HG02798 (cell line): ENCODE measurements at regions not wholly inside any gene's neighbourhood (a gene's known extent, or its start where the extent isn't known, plus 50 kb on each side); places are given as distances from the start of the nearest gene placed in this dataset.

ENCODE experiments used
- ATAC-seq: cut with Tn5 transposase; IDR thresholded peaks from one replicate; pipeline ENCODE4 v1.9.1; 2021; ENCODE audit warnings: mild to moderate bottlenecking; ENCODE audit not compliant: unreplicated experiment, poor library complexity

DNA sequence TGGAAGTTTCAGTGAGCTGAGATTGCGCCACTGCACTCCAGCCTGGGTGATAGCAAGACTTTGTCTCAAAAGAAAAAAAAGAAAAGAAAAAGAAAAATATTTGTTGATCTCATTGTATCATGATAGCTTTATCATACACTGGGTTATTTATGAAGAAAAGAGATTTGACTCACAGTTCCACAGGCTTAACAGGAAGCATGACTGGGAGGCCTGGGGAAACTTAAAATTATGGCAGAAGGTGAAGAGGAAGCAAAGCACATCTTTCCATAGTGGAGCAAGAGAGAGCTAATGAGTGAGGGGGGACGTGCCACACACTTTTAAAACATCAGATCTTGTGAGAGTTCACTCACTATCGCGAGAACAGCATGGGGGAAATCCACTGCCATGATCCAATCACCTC, 72.7 kb upstream of the FUT8 start:
- ATAC-seq = no peak

DNA sequence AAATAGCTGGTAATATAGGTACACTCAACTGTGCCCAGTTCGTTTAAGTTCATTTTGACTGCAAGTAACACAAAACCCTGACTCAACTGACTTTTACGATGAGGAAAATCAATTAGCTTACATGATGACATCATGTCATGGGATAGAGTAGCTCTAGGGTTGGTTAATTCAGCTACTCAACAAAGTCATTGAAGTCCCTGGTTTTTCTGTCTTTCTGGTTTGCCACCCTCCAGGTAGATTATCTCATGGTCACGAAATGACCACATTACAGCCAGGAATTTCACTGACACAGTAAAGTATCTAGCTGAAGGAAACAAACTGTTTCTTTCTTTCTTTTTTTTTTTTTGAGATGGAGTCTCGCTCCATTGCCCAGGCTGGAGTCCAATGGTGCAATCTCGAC, 68.5 kb upstream of the FUT8 start:
- no peak for ATAC-seq

DNA sequence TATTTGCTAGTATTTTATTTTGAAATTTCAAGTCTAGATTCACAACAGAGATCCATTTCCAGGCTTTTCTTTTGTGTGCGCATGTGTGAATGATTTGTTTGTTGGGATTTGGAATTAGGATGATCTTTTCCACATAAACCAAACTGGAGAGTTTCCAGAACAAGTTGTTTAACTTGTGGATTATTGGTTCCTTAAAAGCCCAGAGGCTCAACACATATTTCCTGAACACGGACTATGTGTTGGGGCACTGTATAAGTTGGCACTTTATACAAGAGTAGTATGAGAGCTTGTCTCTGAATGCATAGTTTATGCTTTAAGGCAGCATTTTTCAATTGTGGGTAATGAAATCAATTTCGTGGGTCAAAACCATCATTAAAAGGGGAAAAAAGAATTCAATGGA, 67.3 kb upstream of the FUT8 start:
- ATAC-seq = no peak

DNA sequence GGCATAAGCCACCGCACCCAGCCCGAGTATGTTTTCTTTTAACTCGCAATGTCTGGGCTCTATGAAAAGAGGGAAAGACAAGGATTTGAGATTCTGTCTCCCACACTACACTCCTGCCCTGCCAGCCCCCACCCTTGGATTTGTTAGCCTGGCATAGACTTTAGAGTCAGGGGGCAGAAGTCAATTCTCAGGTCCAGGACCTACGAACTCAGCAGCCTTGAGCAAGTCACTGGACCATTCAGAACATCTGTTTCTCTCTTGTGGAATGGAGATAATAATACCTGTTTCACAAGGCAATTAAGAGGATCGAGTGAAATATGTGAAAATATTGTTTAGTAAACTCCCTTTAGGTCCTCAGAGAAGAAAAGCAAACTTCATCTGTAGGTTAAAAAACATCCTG, 66.1 kb upstream of the FUT8 start:
- ATAC-seq = no peak

DNA sequence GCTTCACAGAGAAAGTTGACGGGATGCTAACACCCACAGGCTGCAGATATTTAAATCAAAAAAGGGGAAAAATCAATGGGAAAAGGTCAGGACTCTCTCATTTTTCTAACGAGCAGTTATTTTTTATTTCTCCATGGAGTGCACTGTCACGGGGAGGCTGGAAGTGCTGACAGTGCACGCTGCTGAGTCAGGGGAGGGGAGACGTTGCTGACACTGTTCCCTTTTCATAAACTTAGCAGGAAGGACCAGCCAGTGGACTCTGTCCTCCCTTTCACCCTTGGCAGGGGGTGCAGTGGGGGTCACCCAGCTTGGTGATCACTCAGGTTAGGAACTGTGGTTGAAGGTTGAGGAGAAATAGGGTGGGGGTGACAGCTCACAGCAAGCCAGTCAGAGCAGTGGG, 65.6 kb upstream of the FUT8 start:
- ATAC-seq = no peak

DNA sequence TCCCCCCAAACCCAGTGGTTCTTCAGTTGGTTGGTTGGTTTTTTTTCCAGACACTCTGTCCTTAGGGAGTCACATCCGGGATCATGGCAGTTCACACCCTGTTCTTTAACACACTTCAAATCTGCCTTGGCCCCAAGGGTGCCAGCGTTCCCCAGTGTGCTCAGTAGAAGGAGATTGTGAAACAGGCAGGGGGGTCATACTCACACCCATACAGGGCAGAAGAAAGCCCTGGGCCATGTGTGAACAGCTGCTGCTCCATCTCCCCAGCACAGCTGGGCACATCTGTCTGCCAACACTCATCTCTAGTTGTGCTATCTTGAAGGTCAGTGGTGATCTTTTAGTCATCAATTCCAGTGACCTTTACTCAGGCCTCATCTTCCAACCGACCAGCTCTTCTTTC, 64.4 kb upstream of the FUT8 start:
- no peak for ATAC-seq

DNA sequence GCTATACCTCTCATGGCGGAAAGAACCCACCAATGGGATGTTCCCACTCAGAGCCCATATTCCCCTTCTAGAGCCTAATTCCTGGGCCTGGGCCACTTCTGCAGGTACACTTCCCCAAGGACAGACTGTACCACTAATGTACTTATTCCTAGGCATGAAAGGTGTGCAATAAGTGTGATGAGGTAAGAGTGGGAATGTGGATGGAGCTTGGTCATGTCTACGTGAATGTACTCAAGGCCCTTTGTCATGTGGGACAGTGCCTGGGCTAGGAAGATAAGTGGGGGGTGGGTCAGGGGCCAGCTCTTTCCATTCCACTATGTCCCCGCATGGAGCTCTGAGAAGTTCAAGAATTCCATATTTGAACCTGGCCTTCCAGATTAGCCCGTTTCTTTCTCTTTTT, 63.4 kb upstream of the FUT8 start:
- no peak for ATAC-seq

DNA sequence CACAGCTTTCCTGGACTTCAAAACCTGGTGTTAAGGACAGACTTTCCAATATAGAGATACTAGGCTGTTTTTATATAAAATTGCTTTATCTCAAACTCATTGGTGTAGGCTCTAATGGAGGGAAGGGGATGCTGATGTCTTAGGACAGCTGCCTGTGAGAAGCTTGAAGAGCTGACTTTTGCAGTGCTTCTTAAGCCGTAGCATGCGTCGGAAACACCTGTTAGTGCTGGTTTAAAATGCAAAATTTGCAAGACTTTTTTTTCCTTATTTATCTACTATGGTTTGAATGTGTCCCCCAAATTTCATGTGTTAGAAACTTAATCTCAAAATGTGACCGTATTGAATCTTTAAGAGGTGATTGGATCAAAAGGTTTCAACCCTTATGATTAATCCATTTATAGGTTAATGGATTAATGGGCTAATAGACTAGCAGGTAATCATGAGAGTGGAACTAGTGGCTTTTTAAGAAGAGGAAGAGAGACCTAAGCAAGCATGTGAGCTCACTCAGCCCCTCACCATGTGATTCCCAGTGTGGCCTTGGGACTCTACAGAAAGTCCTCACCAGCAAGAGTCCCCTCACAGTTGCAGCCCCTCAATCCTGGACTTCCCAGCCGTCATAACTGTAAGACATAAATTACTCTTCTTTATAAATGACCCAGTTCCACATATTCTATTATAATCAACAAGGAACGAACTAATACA, 60.9 kb upstream of the FUT8 start:
- no peak for ATAC-seq

DNA sequence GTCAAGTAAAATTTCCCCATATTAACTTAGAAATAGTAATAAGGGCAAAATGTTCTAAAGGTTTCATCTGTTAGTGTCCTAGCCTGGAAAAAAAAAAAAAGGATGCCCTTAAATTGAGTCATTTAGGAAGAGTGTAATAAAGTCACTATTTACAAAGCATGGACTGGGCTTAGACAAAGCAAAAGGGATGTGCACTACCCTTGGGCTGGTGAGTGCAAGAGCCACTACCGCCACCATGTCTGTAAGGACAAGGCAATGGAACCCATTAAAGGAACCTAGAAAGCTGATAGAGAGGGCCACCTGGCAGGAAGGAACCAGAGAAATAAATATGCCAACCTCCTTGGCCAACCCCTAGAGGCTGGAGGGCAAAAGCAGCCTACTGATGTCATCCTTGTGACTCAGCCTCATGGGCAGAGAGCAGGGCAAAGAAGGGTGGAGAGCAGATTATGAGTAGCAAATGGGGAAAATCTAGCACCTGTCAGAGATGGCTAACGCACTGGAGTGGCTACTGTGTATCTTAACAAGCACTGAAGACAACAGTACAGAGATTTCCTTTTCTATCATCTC, 59.5 kb upstream of the FUT8 start:
- no peak for ATAC-seq

DNA sequence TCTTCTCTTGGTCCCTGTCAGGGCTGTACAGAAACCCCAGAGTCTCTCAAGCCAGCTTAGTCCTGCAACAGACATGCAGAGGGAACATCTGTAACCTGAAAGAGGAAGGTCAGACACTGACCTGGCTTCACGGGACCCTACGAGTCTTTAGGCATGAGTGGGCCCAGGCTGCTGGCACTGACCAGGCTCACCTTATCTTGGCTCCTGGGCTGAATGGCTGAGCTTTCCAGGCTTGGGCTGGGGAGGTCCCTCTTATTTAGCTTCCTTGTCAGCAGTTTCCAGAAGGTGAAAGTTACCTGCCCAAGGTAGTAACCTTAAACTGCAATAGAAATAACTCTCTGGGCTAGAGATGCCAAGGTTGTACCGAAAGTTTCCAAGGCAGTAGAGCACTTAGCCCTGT, 58.4 kb upstream of the FUT8 start:
- ATAC-seq = no peak

DNA sequence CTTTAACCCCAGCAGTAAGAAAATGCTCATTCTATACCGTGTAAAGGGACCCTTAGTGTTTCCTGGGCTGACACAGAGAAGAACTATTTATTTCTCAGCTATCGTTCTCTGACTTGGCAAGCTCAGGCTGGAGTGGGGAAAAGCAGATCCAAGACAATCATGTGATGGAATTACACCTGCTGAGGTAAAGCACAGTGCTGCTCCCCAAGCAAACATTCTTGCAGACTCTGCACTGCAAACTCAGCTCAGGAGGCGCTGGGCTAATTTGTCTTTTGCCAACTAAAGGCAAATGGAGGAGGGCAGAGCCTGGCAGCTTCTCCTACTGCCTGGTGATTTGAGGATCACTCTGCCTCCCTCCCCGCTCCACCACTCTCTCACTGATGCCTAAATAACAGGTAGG, 57.8 kb upstream of the FUT8 start:
- no peak for ATAC-seq

DNA sequence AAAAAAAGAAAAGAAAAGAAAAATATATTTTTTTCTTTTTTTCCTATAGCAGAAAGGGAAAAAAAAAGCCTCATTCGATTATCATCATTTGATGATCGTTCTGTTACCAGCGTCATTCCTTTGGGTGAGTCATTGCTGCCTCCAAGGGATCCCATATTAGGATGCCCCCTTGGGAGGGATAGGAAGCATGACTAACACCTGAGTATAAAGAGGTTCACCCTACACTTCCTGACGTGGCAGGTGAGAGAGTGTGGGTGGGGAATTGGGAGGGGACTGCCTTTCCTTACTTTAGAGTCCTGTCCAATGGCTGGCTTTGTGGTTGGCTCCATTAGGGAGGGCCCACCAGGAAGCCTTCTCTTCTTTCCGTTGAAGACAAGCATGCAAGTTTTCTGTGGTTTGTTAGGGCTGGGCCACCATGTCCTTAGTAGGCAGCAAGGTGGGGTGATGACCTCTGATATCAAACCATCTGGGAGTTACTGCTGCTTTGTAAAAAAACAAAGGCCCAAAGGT, 56.1 kb upstream of the FUT8 start:
- ATAC-seq = no peak

DNA sequence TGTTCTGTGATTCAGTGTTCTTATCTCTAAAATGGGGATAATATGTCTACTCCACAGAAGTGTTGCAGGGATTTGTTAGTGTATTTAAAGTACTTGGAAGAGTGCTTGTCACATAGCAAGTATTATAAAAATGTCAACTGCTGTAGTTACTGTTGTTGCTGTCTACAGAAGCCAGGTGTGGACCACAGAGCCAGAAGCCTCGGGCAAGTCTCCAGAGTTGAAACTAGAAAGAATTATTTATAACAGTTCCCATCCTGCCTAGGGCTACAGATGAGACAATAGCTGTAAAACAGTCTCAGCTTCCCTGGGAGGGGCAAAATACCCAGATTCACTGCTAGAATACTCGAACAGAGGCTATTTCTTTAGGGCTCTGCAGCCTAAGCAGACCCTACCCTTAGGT, 55.4 kb upstream of the FUT8 start:
- ATAC-seq = peak; percentile 44

DNA sequence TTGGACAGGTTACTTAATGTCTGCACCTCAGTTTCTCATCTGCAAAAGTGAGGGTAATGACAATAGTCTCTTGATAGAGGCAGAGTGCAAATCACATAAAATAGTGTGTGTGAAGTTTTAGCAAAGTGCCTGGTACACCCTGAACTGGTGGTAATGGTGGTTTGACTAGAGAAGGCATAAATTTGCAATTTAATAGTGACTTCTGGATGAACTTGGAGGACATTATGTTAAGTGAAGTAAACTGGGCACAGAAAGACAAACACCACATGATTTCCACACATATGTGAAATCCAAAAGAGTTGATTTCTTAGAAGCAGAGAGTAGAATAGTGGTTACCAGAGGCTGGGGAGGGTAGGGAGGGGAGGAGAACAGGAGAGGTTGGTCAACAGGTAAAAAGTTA, 54.8 kb upstream of the FUT8 start:
- ATAC-seq = no peak

DNA sequence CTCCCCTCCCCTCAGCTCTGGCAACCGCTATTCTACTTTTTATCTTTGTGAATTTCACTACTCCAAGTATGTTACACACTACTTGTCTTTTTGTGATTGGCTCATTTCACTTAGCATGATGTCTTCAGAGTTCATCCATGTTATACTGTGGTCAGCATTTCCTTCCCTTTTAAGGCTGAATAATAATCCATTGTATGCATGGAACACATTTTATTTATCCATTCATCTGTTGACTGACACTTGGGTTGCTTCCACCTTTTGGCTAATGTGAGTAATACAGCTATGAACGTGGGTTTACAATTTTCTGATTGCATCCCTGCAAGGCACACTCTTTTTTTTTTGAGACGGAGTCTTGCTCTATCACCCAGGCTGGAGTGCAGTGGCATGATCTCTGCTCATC, 53.0 kb upstream of the FUT8 start:
- no peak for ATAC-seq

DNA sequence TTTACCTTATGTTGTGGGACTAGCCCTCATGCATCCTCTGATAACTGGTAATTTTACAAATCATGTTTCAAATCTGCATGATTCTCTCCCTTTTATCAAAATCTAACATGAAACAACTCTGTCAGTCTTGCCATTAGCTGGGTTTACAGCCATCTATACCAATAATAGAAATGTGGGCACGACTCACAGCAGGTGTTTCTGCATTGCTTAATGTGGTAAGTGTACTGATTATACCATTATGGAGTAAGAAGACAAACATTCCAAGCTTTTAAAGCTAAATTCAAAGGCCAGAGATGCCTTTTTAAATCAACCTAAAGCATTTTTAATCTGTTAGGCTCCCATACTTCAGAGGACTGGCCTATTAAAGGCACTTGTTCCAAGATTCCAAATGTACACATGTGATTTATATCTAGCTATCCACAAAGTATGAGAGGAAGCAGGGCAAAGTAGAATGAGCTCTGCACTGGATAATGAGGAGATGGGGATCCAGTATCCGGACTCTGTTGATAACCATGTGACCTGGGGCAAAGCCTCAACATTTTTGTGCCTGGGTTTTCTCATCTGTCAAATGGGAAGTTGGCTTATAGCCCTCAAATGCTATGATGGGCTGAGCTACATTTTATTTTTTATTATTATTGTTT, 52.3 kb upstream of the FUT8 start:
- no peak for ATAC-seq

DNA sequence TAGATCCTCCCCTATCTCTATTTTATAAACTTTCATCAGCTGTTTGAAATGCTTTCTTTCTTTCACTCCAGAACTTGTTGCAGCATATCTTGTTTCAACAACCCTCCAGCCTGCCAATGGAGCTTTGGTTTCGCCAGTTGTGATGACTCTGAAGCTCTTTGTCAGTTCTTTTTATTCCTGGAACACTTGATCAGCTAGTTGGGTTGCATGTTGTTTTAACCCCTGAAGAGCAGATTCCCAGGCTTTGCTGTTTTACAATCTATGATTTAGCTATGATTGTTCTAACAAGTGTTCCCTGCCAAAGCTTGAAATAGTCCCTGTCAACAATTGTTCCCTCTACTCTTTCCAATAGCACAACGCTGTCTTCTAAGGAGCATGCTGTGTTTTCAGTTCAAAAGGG, 50.6 kb upstream of the FUT8 start:
- ATAC-seq = no peak
